Lung (tissue), 11 donors: ENCODE measurements at regions not wholly inside any gene's neighbourhood (a gene's known extent, or its start where the extent isn't known, plus 50 kb on each side); places are given as distances from the start of the nearest gene placed in this dataset.

ENCODE experiments used
- ATAC-seq: fragments of 200-7000 bp; cut with Tn5 transposase; one replicate; pipeline ENCODE4 v1.9.1; 2020; ENCODE audit warnings: moderate number of reproducible peaks; ENCODE audit not compliant: insufficient read depth, low FRiP score
- DNase-seq, 3 donors: peaks; one replicate each; pipeline ENCODE4 v3.0.0-alpha.2; 2013 to 2017
- H3K27ac ChIP-seq, 2 donors: one replicate each; pipeline ENCODE4 v1.5.1; 2013; ENCODE audit warnings: mild to moderate bottlenecking in 2 of 2, moderate library complexity in 2 of 2, control low read depth in 1 of 2, inconsistent platforms in 1 of 2, low read depth in 1 of 2, low read length in 1 of 2
- H3K27me3 ChIP-seq, 3 donors: one replicate each; pipeline ENCODE4 v1.5.1; 2013; ENCODE audit warnings: low read length in 2 of 3; ENCODE audit not compliant: control insufficient read depth in 3 of 3, insufficient read depth in 3 of 3
- H3K36me3 ChIP-seq, 4 donors: one replicate each; pipeline ENCODE4 v1.5.1; 2013; ENCODE audit warnings: low read length in 4 of 4, mild to moderate bottlenecking in 1 of 4, moderate library complexity in 1 of 4; ENCODE audit not compliant: control insufficient read depth in 4 of 4, insufficient read depth in 4 of 4
- H3K4me1 ChIP-seq, 5 donors: one replicate each; pipeline ENCODE4 v1.5.1; 2013; ENCODE audit warnings: low read length in 5 of 5, mild to moderate bottlenecking in 2 of 5, moderate library complexity in 1 of 5; ENCODE audit not compliant: control insufficient read depth in 5 of 5, insufficient read depth in 5 of 5
- H3K4me3 ChIP-seq: one replicate; pipeline ENCODE4 v1.5.1; 2013; ENCODE audit warnings: mild to moderate bottlenecking, control low read depth, moderate library complexity
- H3K9ac ChIP-seq, 2 donors: one replicate each; pipeline ENCODE4 v1.5.1; 2013; ENCODE audit warnings: low read length in 2 of 2, control low read depth in 1 of 2; ENCODE audit not compliant: insufficient read depth in 1 of 2
- H3K9me3 ChIP-seq, 4 donors: one replicate each; pipeline ENCODE4 v1.5.1; 2013; ENCODE audit warnings: low read length in 3 of 4, mild to moderate bottlenecking in 1 of 4, moderate library complexity in 1 of 4; ENCODE audit not compliant: control insufficient read depth in 4 of 4, insufficient read depth in 3 of 4
- CTCF ChIP-seq: IDR thresholded peaks from 2 replicates; pipeline ENCODE4 v1.5.1; 2012; ENCODE audit warnings: mild to moderate bottlenecking; ENCODE audit errors: control extremely low read depth, extremely low read depth
- WGBS, 2 donors: extraction: QIAGEN DNeasy Blood & Tissue Kit; methylation state at CpG; one replicate each; pipeline ENCODE4 v1.1.7; 2013; 5-methylcytosine and 5-hydroxymethylcytosine counted together
- donor health status: control.
- donor health status: control.
- donor health status: Bipolar disorder and iron deficiency.
- donor health status: healthy.
- donor health status: DM: yes; HTN: yes; CAD: no.

DNA sequence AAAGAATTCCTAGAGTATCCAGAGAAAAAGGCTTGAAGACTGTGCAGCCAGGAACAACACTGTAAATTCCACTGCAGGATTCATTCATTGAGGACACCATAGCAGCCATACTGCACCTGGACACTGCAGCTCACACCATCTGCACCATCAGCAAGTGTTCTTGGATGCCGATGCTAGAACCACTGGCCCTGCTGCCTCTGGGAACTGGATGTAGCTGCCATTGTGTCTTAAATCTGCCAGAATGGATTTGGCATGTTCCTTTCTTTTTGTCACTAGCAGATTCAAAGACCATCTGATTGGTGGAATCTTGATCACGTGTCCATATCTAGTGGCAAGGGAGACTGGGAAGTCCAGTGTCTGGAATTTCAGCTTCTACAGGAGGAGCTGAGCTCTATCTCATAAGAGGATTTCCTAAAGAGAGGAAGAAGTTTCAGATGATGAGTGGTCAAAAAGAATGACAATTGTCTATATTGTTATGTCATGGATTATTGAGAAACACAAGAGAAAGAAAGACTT is 278.3 kb upstream of the ANKRD55 start:
- DNase-seq (no peak), ATAC-seq (no peak)
- TF ChIP-seq CTCF = no peak
- Histone ChIP-seq H3K4me1 (peaks cover 0 to 18% (median 2%) of the 10 kb centered on the region in 5 donors), H3K27me3 (no peaks in the 10 kb centered on the region), H3K27ac (no peak overlapping the region), H3K36me3 (no peaks in the 10 kb centered on the region), H3K9me3 (no peaks in the 10 kb centered on the region), H3K4me3 (no peak overlapping the region), H3K9ac (no peak overlapping the region)
- WGBS, 2 donors = 97 to 98% methylated on average over 2 of the region's 2 CpGs

- no peak for DNase-seq
- no peak for TF ChIP-seq CTCF
- H3K27ac ChIP-seq = no peak overlapping the region
- ATAC-seq = no peak
- H3K27me3 ChIP-seq = no peaks in the 10 kb centered on the region
- H3K9ac ChIP-seq = no peak overlapping the region
- 90 to 94% methylated on average over 2 of the region's 2 CpGs for WGBS, 2 donors
- no peaks in the 10 kb centered on the region for H3K9me3 ChIP-seq
- no peak overlapping the region for H3K4me3 ChIP-seq
- H3K36me3 ChIP-seq = no peaks in the 10 kb centered on the region
- H3K4me1 ChIP-seq = peaks cover 0 to 2% (median 0%) of the 10 kb centered on the region in 5 donors
These were observed 275.1 kb upstream of the ANKRD55 start for GRCh38 chr5:56508249-56508648.

DNA sequence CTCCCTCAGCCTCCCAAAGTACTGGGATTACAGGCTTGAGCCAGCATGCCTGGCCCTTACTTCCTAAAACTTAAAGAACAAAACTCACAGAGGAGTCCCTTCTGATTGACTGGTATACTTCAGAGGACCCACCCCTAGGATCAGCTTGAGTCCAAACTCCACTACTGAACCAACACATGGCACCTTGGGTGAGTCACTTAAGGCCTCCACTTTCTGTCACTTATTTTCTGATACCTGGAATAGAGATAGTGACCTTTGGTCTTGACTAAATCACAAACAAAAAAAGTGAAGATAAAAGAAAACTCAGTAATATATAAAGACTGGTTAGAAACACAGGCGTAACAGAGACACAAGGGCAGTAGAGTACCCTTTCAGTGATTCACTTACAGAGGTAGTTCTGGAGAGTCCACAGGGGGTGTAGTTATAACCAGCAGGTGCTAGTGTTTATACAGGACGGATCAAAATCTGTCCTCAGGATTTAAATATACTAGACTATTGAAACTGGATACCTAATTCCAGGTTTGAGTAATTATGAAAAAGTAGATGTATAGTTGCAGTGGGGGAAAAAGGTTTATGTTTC is 274.3 kb upstream of the ANKRD55 start:
- H3K27ac ChIP-seq = no peak overlapping the region
- peaks cover 0 to under 1% (median 0%) of the 10 kb centered on the region in 5 donors for H3K4me1 ChIP-seq
- no peak for TF ChIP-seq CTCF
- WGBS, 2 donors = 94 to 96% methylated on average over 2 of the region's 2 CpGs
- H3K4me3 ChIP-seq = no peak overlapping the region
- DNase-seq (no peak), ATAC-seq (no peak)
- no peaks in the 10 kb centered on the region for H3K27me3 ChIP-seq
- H3K36me3 ChIP-seq = no peaks in the 10 kb centered on the region
- no peaks in the 10 kb centered on the region for H3K9me3 ChIP-seq
- no peak overlapping the region for H3K9ac ChIP-seq
